Mesodermal cell (in vitro differentiated cells): ENCODE measurements at regions not wholly inside any gene's neighbourhood (a gene's known extent, or its start where the extent isn't known, plus 50 kb on each side); places are given as distances from the start of the nearest gene placed in this dataset.

ENCODE experiments used
- H3K27ac ChIP-seq: 2 replicates; pipeline ENCODE4 v1.7.0; 2013; ENCODE audit warnings: mild to moderate bottlenecking, low read depth, low read length, moderate library complexity; ENCODE audit not compliant: severe bottlenecking
- H3K36me3 ChIP-seq: 2 replicates; pipeline ENCODE4 v1.7.1; 2013; ENCODE audit warnings: mild to moderate bottlenecking, low read length, moderate library complexity; ENCODE audit not compliant: control insufficient read depth, insufficient read depth
- H3K4me1 ChIP-seq: one replicate; pipeline ENCODE4 v1.7.1; 2013; ENCODE audit warnings: mild to moderate bottlenecking, low read length; ENCODE audit not compliant: insufficient read depth, control insufficient read depth, poor library complexity, severe bottlenecking
- H3K4me3 ChIP-seq: 2 replicates; pipeline ENCODE4 v1.7.0; 2013; ENCODE audit warnings: low read length, control low read depth, mild to moderate bottlenecking; ENCODE audit not compliant: insufficient read depth, poor library complexity, severe bottlenecking; ENCODE audit errors: extremely low read depth
- H3K9me3 ChIP-seq: 2 replicates; pipeline ENCODE4 v1.7.1; 2013; ENCODE audit warnings: mild to moderate bottlenecking, low read length, moderate library complexity; ENCODE audit not compliant: control insufficient read depth
- WGBS, 2 experiments: methylation state at CpG; one replicate each; pipeline ENCODE4 v1.1.5; 2013; ENCODE audit warnings: missing lambda C conversion rate in 2 of 2; ENCODE audit not compliant: insufficient coverage in 2 of 2; 5-methylcytosine and 5-hydroxymethylcytosine counted together

GRCh38 chr21:24223624-24224023 lies 1383.7 kb downstream of the MRPL39 start:
- Histone ChIP-seq H3K4me1 (no peaks in the 10 kb centered on the region), H3K4me3 (no peak overlapping the region), H3K9me3 (no peaks in the 10 kb centered on the region), H3K27ac (no peak overlapping the region), H3K36me3 (no peaks in the 10 kb centered on the region)
- 61 to 70% methylated on average over 2 of the region's 2 CpGs for WGBS, 2 experiments

GRCh38 chr21:24222676-24223075 lies 1384.6 kb downstream of the MRPL39 start:
- no peaks in the 10 kb centered on the region for H3K36me3 ChIP-seq
- no CpG with 5 or more reads among the region's 3 CpGs for WGBS, 2 experiments
- H3K9me3 ChIP-seq = no peaks in the 10 kb centered on the region
- H3K4me1 ChIP-seq = no peaks in the 10 kb centered on the region
- no peak overlapping the region for H3K27ac ChIP-seq
- no peak overlapping the region for H3K4me3 ChIP-seq

GRCh38 chr21:24220446-24220845 lies 1386.8 kb downstream of the MRPL39 start:
- Histone ChIP-seq H3K9me3 (no peaks in the 10 kb centered on the region), H3K4me1 (no peaks in the 10 kb centered on the region), H3K4me3 (no peak overlapping the region), H3K36me3 (no peaks in the 10 kb centered on the region), H3K27ac (no peak overlapping the region)
- WGBS, 2 experiments = 88% methylated on average over 2 of the region's 2 CpGs; no CpG with 5 or more reads in 1 of the 2 experiments

- Histone ChIP-seq H3K9me3 (no peaks in the 10 kb centered on the region), H3K36me3 (no peaks in the 10 kb centered on the region), H3K27ac (no peak overlapping the region), H3K4me1 (no peaks in the 10 kb centered on the region), H3K4me3 (no peak overlapping the region)
- no CpG with 5 or more reads among the region's 4 CpGs for WGBS, 2 experiments
Measured at GRCh38 chr21:24217151-24217550, 1390.1 kb downstream of the MRPL39 start.

- no peaks in the 10 kb centered on the region for H3K36me3 ChIP-seq
- no peaks in the 10 kb centered on the region for H3K9me3 ChIP-seq
- H3K4me1 ChIP-seq = no peaks in the 10 kb centered on the region
- H3K4me3 ChIP-seq = no peak overlapping the region
- no peak overlapping the region for H3K27ac ChIP-seq
- WGBS, 2 experiments = 100% methylated on average over 1 of the region's 5 CpGs; no CpG with 5 or more reads in 1 of the 2 experiments
Measured at GRCh38 chr21:24210130-24210529, 1397.2 kb downstream of the MRPL39 start.

GRCh38 chr21:24208562-24209260 lies 1398.6 kb downstream of the MRPL39 start:
- Histone ChIP-seq H3K36me3 (no peaks in the 10 kb centered on the region), H3K4me1 (no peaks in the 10 kb centered on the region), H3K9me3 (no peaks in the 10 kb centered on the region), H3K4me3 (no peak overlapping the region), H3K27ac (no peak overlapping the region)
- 96 to 98% methylated on average over 33 of the region's 54 CpGs for WGBS, 2 experiments

- Histone ChIP-seq H3K4me3 (no peak overlapping the region), H3K27ac (no peak overlapping the region), H3K9me3 (no peaks in the 10 kb centered on the region), H3K36me3 (no peaks in the 10 kb centered on the region), H3K4me1 (no peaks in the 10 kb centered on the region)
- 40 to 80% methylated on average over 1 to 2 of the region's 2 CpGs for WGBS, 2 experiments
Measured at GRCh38 chr21:24205319-24205718, 1402.0 kb downstream of the MRPL39 start.

- Histone ChIP-seq H3K9me3 (no peaks in the 10 kb centered on the region), H3K27ac (no peak overlapping the region), H3K4me3 (no peak overlapping the region), H3K36me3 (no peaks in the 10 kb centered on the region), H3K4me1 (no peaks in the 10 kb centered on the region)
- WGBS, 2 experiments = 80% methylated on average over 4 of the region's 6 CpGs; no CpG with 5 or more reads in 1 of the 2 experiments
Measured at GRCh38 chr21:24204641-24205040, 1402.6 kb downstream of the MRPL39 start.

- Histone ChIP-seq H3K4me3 (no peak overlapping the region), H3K4me1 (no peaks in the 10 kb centered on the region), H3K36me3 (no peaks in the 10 kb centered on the region), H3K27ac (no peak overlapping the region), H3K9me3 (no peaks in the 10 kb centered on the region)
- 100% methylated on average over 1 of the region's 2 CpGs; no CpG with 5 or more reads in 1 of the 2 experiments for WGBS, 2 experiments
Measured at GRCh38 chr21:24200052-24200451, 1407.2 kb downstream of the MRPL39 start.

- H3K36me3 ChIP-seq = no peaks in the 10 kb centered on the region
- no peak overlapping the region for H3K4me3 ChIP-seq
- H3K27ac ChIP-seq = no peak overlapping the region
- H3K4me1 ChIP-seq = no peaks in the 10 kb centered on the region
- H3K9me3 ChIP-seq = no peaks in the 10 kb centered on the region
Measured at GRCh38 chr21:24197923-24198322, 1409.4 kb downstream of the MRPL39 start.

GRCh38 chr21:24197132-24197643 lies 1410.1 kb downstream of the MRPL39 start:
- H3K27ac ChIP-seq = no peak overlapping the region
- H3K9me3 ChIP-seq = no peaks in the 10 kb centered on the region
- H3K4me1 ChIP-seq = no peaks in the 10 kb centered on the region
- H3K4me3 ChIP-seq = no peak overlapping the region
- WGBS, 2 experiments = 82 to 83% methylated on average over 2 of the region's 5 CpGs
- H3K36me3 ChIP-seq = no peaks in the 10 kb centered on the region
